Activated B cell treated with CpG ODN at 0.5 μM for 24 hours (primary cell): ENCODE measurements at regions not wholly inside any gene's neighbourhood (a gene's known extent, or its start where the extent isn't known, plus 50 kb on each side); places are given as distances from the start of the nearest gene placed in this dataset.

Source experiments
- ATAC-seq: fragments of 200-7000 bp; cut with Tn5 transposase; one replicate; pipeline ENCODE4 v1.10.0; 2021; ENCODE audit warnings: low read depth, mild to moderate bottlenecking, moderate library complexity
- CTCF ChIA-PET: fragments of 350-600 bp; sonication (Branson Sonifier 250); formaldehyde crosslinking; loops from one replicate; lab custom pipeline; 2021; ENCODE audit warnings: antibody characterized with exemption; lab: Charles Lee
- POLR2A ChIA-PET: fragments of 350-600 bp; sonication (Branson Sonifier 250); formaldehyde crosslinking; loops from one replicate; lab custom pipeline; 2021; ENCODE audit warnings: antibody characterized with exemption; lab: Charles Lee
- DNase-seq: peaks from one replicate; pipeline ENCODE4 v3.0.0; 2022
- H3K27ac Mint-ChIP-seq: one replicate; pipeline ENCODE4 v1.8.0; 2020; ENCODE audit warnings: mixed read lengths
- H3K27me3 Mint-ChIP-seq: one replicate; pipeline ENCODE4 v1.8.0; 2021; ENCODE audit warnings: mixed read lengths
- H3K36me3 Mint-ChIP-seq: one replicate; pipeline ENCODE4 v1.8.0; 2021; ENCODE audit warnings: low read depth, mixed read lengths
- H3K4me1 Mint-ChIP-seq: one replicate; pipeline ENCODE4 v1.8.0; 2021; ENCODE audit warnings: mixed read lengths
- H3K4me3 Mint-ChIP-seq: one replicate; pipeline ENCODE4 v1.8.0; 2020; ENCODE audit warnings: mild to moderate bottlenecking, mixed read lengths
- H3K9me3 Mint-ChIP-seq: one replicate; pipeline ENCODE4 v1.8.0; 2020; ENCODE audit warnings: mixed read lengths
- CTCF ChIP-seq: fragments of 200-600 bp; IDR thresholded peaks from one replicate; pipeline ENCODE4 v1.8.0; 2022; ENCODE audit warnings: antibody characterized with exemption, mild to moderate bottlenecking
- intact Hi-C: fragments of 100-400 bp; cut with micrococcal nuclease; formaldehyde crosslinking; loops from one replicate; pipeline ENCODE4 v1.15.1; 2024

- no peak for TF ChIP-seq CTCF
- intact Hi-C loops = no loop called here
- peaks cover 3% of the 10 kb centered on the region for H3K9me3 Mint-ChIP-seq
- H3K4me3 Mint-ChIP-seq = no peak overlapping the region
- ATAC-seq (no peak), DNase-seq (no peak)
- H3K27me3 Mint-ChIP-seq = no peaks in the 10 kb centered on the region
- POLR2A ChIA-PET = no interaction called here
- H3K36me3 Mint-ChIP-seq = no peaks in the 10 kb centered on the region
- no peak overlapping the region for H3K27ac Mint-ChIP-seq
- no peaks in the 10 kb centered on the region for H3K4me1 Mint-ChIP-seq
- CTCF ChIA-PET = no interaction called here
These were observed 90.5 kb upstream of the SMIM21 start for GRCh38 chr18:75518007-75518406.

GRCh38 chr18:75517286-75517685, 89.8 kb upstream of the SMIM21 start:
- Mint-ChIP-seq H3K36me3 (no peaks in the 10 kb centered on the region), H3K27ac (no peak overlapping the region), H3K27me3 (no peaks in the 10 kb centered on the region), H3K4me1 (no peaks in the 10 kb centered on the region), H3K9me3 (peaks cover 9% of the 10 kb centered on the region), H3K4me3 (no peak overlapping the region)
- no peak for DNase-seq
- ChIA-PET CTCF (no interaction called here), POLR2A (no interaction called here)
- intact Hi-C loops = no loop called here
- ATAC-seq = no peak
- no peak for TF ChIP-seq CTCF

DNA sequence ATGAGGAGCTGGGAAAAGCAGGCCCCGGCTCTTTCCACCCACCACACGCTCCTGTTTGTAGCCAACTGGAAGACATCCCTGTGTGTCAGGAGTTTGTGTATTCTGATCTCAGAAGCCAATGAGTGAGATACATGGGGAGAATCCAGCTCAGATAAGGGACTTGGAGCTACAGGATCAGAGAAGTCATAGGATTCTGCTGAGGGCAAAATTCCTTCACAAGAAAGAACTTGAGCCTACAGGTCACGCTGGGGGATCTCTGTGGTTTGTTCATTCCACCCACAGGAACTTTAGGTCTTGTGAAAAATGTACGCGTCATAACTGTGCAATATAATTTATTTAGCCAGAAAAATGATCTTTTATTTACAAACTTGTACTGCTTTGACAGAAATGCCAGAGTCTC, 80.1 kb upstream of the SMIM21 start:
- peaks cover 9% of the 10 kb centered on the region for H3K27me3 Mint-ChIP-seq
- no peaks in the 10 kb centered on the region for H3K36me3 Mint-ChIP-seq
- no peak overlapping the region for H3K4me3 Mint-ChIP-seq
- no peak for ATAC-seq
- TF ChIP-seq CTCF = no peak
- CTCF ChIA-PET = no interaction called here
- intact Hi-C loops = no loop called here
- H3K4me1 Mint-ChIP-seq = no peaks in the 10 kb centered on the region
- DNase-seq = no peak
- POLR2A ChIA-PET = no interaction called here
- peaks cover 5% of the 10 kb centered on the region for H3K9me3 Mint-ChIP-seq
- H3K27ac Mint-ChIP-seq = no peak overlapping the region

DNA sequence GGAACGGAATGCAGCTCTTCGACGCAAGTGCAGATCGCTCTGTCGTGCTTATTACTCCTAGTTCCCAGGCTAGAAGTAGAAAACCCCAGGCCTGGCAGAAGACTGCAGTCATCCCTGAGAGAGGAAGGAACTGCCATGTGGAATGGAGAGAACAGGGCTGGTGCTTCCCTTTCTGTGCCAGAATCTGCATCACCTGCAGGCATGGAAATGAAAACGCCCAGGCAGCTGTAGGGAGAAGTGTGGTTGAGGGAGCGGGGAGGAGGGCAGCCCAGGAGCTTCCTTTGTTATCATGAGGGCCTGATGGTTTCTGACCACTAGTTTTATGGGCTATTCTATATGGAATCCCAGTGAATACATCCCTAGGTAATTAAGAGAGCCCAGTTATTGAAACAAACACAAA, 79.4 kb upstream of the SMIM21 start:
- ATAC-seq = no peak
- ChIA-PET CTCF (no interaction called here), POLR2A (no interaction called here)
- intact Hi-C loops = no loop called here
- no peak for TF ChIP-seq CTCF
- peaks cover 13% of the 10 kb centered on the region for H3K27me3 Mint-ChIP-seq
- H3K9me3 Mint-ChIP-seq = no peaks in the 10 kb centered on the region
- H3K4me1 Mint-ChIP-seq = no peaks in the 10 kb centered on the region
- H3K36me3 Mint-ChIP-seq = no peaks in the 10 kb centered on the region
- H3K27ac Mint-ChIP-seq = no peak overlapping the region
- no peak overlapping the region for H3K4me3 Mint-ChIP-seq
- DNase-seq = no peak

DNA sequence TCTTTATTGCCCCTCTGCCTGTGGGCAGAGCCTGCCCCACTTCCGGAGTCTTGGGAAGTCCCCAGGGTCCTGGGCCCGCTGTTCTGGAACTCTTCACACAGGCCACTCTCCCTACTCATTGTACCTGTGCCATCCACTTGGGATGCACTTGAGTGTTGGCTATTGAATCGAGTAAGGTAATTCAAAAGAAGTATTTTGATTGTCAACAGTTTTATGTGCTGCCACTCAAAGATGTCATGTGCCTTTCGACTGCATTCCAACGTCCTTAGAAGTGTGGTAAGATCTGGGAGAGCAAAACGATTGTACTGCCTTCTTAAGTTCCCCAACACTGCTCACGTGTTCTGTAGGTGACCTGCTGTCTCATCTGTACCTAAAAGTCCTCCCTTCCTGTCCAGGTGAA, 77.0 kb upstream of the SMIM21 start:
- Mint-ChIP-seq H3K4me1 (no peaks in the 10 kb centered on the region), H3K27me3 (peaks cover 13% of the 10 kb centered on the region), H3K27ac (no peak overlapping the region), H3K9me3 (no peaks in the 10 kb centered on the region), H3K36me3 (no peaks in the 10 kb centered on the region), H3K4me3 (no peak overlapping the region)
- ChIA-PET CTCF (no interaction called here), POLR2A (no interaction called here)
- no peak for TF ChIP-seq CTCF
- intact Hi-C loops = no loop called here
- ATAC-seq (no peak), DNase-seq (no peak)
